Mucosa of descending colon (tissue), 3 donors: ENCODE measurements at regions not wholly inside any gene's neighbourhood (a gene's known extent, or its start where the extent isn't known, plus 50 kb on each side); places are given as distances from the start of the nearest gene placed in this dataset.
"Not testable (repeated sequence)": the region's sequence is repeated elsewhere in the genome, so short reads cannot be mapped to it uniquely, and the experiment has no call there.

ENCODE experiments used
- ATAC-seq: fragments of 200-7000 bp; cut with Tn5 transposase; one replicate; pipeline ENCODE4 v1.9.1; 2020; ENCODE audit warnings: mild to moderate bottlenecking, moderate library complexity
- DNase-seq, 3 donors: peaks; one replicate each; pipeline ENCODE4 v3.0.0-alpha.2; 2020
- H3K36me3 ChIP-seq: fragments of 200-600 bp; one replicate; pipeline ENCODE4 v1.8.0; 2021; ENCODE audit warnings: low read depth, mild to moderate bottlenecking
- H3K4me1 ChIP-seq: fragments of 200-600 bp; one replicate; pipeline ENCODE4 v1.8.0; 2021; ENCODE audit warnings: low read depth, mild to moderate bottlenecking
- H3K4me3 ChIP-seq: fragments of 200-600 bp; one replicate; pipeline ENCODE4 v1.8.0; 2021; ENCODE audit warnings: mild to moderate bottlenecking
- H3K9me3 ChIP-seq: fragments of 200-600 bp; one replicate; pipeline ENCODE4 v1.8.0; 2021; ENCODE audit warnings: mild to moderate bottlenecking
- intact Hi-C, 2 donors: fragments of 100-400 bp; cut with DNase I in 1 of 2; cut with micrococcal nuclease in 1 of 2; formaldehyde crosslinking; loops; one replicate each; pipeline versions ENCODE4 v1.11.0 to v1.11.1; 2022; cut with DNase I, micrococcal nuclease
- TF ChIP-seq, protein P1 (sequence below): fragments of 200-600 bp; IDR thresholded peaks from one replicate; pipeline ENCODE4 v1.8.0; 2022; ENCODE audit warnings: antibody characterized with exemption, mild to moderate bottlenecking
- donor health status: DM: no; HTN: no; CAD: no; lungs with moderate emphysema.
- donor health status: DM: no; HTN: no; CAD: no.
- donor health status: DM: no; HTN: yes; CAD: no.

DNA sequence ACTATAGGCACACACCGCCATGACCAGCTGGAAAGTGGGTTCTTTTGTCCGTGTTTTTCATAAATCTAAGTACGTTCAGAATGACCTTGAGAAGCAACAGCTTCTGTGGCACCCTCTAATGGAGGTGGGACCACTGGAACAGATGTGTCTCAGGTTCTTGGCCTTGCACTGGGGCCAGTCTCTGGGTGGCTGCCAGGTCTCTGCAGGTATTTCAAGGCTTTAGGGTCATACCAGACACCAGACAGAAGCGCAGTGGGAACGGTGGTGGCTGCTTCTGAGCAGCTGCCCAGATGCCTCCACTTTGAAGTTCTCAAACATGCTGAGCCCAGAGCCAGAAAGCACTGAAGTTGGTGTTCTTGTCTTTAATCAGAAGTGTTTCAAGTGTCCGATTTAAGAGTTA is 75.0 kb upstream of the RBM19 start:
- Histone ChIP-seq H3K9me3 (no peaks in the 10 kb centered on the region), H3K4me1 (no peaks in the 10 kb centered on the region), H3K4me3 (no peak overlapping the region), H3K36me3 (no peaks in the 10 kb centered on the region)
- TF ChIP-seq, protein P1, sequence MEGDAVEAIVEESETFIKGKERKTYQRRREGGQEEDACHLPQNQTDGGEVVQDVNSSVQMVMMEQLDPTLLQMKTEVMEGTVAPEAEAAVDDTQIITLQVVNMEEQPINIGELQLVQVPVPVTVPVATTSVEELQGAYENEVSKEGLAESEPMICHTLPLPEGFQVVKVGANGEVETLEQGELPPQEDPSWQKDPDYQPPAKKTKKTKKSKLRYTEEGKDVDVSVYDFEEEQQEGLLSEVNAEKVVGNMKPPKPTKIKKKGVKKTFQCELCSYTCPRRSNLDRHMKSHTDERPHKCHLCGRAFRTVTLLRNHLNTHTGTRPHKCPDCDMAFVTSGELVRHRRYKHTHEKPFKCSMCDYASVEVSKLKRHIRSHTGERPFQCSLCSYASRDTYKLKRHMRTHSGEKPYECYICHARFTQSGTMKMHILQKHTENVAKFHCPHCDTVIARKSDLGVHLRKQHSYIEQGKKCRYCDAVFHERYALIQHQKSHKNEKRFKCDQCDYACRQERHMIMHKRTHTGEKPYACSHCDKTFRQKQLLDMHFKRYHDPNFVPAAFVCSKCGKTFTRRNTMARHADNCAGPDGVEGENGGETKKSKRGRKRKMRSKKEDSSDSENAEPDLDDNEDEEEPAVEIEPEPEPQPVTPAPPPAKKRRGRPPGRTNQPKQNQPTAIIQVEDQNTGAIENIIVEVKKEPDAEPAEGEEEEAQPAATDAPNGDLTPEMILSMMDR = no peak
- ATAC-seq (no peak), DNase-seq (no peak)
- intact Hi-C loops = no loop called here

DNA sequence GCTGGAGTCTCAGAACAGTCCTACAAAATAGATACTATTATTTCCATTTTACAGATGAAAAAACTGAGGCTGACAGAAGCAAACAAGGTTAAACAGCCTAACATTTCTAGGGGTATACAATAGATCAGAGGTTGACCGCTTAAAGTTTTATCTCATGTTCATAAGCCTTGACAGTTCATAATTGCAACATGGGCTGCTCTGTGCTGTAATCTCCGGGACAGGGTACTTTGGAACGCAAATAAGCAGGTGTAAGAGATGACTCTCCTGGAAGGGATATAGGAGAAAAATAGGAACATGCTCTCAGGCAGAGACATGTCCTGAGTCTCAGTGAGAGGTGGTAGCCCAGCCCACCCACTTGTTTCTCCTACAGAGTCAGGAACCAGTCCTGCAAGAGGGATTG is 72.8 kb upstream of the RBM19 start:
- no peak for DNase-seq
- no peak overlapping the region for H3K4me3 ChIP-seq
- intact Hi-C loops = no loop called here
- no peaks in the 10 kb centered on the region for H3K9me3 ChIP-seq
- no peaks in the 10 kb centered on the region for H3K4me1 ChIP-seq
- no peak for ATAC-seq
- no peaks in the 10 kb centered on the region for H3K36me3 ChIP-seq
- TF ChIP-seq, protein P1 = no peak

DNA sequence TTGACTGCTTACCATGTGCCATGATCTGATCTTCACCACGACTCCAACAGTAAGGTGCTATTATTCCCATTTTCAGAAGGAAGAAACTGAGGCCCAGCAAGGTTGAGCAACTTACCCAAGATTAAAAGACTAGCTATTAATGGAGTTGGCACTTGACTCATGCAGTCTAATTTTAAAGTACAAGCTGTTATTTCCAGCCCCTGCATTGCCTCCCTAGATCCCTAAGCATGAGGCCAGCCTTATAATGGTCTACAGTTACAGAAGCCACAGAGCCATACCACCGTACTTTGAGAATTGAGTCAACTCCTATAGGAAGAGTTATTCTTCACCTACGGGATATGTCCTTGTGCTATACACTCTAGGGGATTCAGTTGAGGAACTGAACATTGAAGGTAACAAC is 66.7 kb upstream of the RBM19 start:
- H3K4me3 ChIP-seq = no peak overlapping the region
- ATAC-seq = no peak
- intact Hi-C loops = no loop called here
- DNase-seq = no peak
- H3K4me1 ChIP-seq = no peaks in the 10 kb centered on the region
- H3K9me3 ChIP-seq = no peaks in the 10 kb centered on the region
- no peaks in the 10 kb centered on the region for H3K36me3 ChIP-seq
- TF ChIP-seq, protein P1 = no peak

DNA sequence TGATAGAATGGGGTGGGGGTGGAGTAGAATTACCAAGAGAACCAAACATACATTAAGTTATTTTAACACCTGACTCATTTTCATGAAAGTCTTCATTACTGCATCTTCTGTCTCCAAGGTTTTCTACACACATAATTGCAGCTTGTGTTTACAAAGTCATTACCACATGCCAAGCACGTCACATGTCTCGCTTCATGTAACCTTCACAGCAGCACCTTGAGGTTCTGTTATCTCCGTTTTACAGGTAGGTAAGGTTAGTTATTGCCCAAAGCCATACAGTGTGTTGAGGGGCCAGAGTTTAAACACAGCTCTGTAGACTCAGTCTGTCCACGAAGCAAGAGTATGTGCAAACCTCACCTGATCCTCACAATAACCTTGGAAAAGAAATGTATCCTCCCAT is 64.3 kb upstream of the RBM19 start:
- no peak overlapping the region for H3K4me3 ChIP-seq
- intact Hi-C loops = no loop called here
- no peaks in the 10 kb centered on the region for H3K9me3 ChIP-seq
- ATAC-seq (no peak), DNase-seq (no peak)
- H3K36me3 ChIP-seq = no peaks in the 10 kb centered on the region
- TF ChIP-seq, protein P1 = no peak
- no peaks in the 10 kb centered on the region for H3K4me1 ChIP-seq

DNA sequence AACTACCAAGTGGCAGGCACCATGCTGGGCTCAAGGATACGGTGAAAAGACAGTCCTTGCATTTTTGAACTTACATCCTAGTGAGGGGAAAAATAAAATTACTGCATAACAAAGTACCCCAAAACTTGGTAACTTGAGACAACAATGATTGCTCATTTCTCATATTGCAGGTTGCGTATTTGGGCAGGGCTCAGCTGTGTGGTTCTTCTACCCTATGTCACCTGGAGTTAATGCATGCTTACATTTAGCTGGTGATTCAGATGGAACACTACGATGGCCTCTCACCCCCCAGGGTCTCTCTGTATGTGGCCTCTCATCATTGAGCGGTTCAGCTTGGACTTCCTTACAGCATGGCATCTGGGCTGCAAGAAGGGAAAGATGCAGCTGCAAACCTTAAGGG is 60.7 kb upstream of the RBM19 start:
- Histone ChIP-seq H3K4me3 (no peak overlapping the region), H3K9me3 (no peaks in the 10 kb centered on the region), H3K36me3 (no peaks in the 10 kb centered on the region), H3K4me1 (no peaks in the 10 kb centered on the region)
- ATAC-seq (no peak), DNase-seq (no peak)
- intact Hi-C loops = no loop called here
- TF ChIP-seq, protein P1 = no peak

DNA sequence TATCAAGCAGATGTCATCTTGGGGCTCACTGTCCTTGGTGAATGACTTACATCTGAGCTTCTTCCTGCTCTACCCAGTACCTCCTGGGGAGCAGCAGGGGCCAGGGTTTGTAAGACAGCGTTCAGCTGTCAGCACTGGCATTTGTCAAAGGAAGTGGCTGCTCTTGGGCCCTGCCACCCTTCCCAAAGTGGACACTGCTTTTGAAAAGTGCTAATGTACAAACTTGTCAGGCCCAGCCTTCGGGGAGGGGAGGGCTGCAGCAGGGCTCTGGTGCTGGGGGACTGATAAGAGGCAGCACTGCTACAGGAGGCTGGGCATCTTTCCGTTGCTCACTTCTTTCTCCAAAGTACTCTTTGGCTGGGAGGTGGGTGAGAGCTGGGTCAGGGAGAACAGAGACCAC is 59.8 kb upstream of the RBM19 start:
- no peak for DNase-seq
- Histone ChIP-seq H3K4me3 (no peak overlapping the region), H3K9me3 (no peaks in the 10 kb centered on the region), H3K36me3 (no peaks in the 10 kb centered on the region), H3K4me1 (no peaks in the 10 kb centered on the region)
- intact Hi-C loops = no loop called here
- TF ChIP-seq, protein P1 = no peak
- no peak for ATAC-seq

DNA sequence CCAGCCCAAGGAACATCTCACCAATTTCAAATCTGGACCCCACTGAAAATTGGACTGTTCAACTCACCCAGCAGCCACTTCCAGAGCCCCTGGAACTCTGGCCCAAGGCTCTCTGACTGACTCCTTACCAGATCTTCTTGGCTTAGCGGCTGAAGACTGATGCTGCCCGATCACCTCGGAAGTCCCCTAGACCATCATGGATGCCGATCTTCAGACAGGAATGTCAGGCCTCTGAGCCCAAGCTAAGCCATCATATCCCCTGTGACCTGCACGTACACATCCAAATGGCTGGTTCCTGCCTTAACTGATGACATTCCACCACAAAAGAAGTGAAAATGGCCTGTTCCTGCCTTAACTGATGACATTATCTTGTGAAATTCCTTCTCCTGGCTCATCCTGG is 56.0 kb upstream of the RBM19 start:
- DNase-seq, H3K4me1 ChIP-seq, H3K4me3 ChIP-seq, H3K36me3 ChIP-seq, intact Hi-C loops, H3K9me3 ChIP-seq, ATAC-seq: not testable (repeated sequence)
